Fibroblast of mammary gland (primary cell): ENCODE measurements at regions not wholly inside any gene's neighbourhood (a gene's known extent, or its start where the extent isn't known, plus 50 kb on each side); places are given as distances from the start of the nearest gene placed in this dataset.

Experiments
- DNase-seq: peaks from one replicate; pipeline ENCODE4 v3.0.0-alpha.2; 2010; ENCODE audit warnings: low read depth
- H3K4me3 ChIP-seq: 2 replicates; pipeline ENCODE4 v1.5.1; 2011; ENCODE audit warnings: low read depth, mild to moderate bottlenecking, low read length, moderate library complexity; ENCODE audit not compliant: control insufficient read depth
- TF ChIP-seq, protein P1 (sequence below): conservative IDR thresholded peaks from 2 replicates; pipeline ENCODE4 v1.5.1; 2011; ENCODE audit warnings: low read depth, low read length, inconsistent platforms; ENCODE audit not compliant: control insufficient read depth, insufficient read depth

DNA sequence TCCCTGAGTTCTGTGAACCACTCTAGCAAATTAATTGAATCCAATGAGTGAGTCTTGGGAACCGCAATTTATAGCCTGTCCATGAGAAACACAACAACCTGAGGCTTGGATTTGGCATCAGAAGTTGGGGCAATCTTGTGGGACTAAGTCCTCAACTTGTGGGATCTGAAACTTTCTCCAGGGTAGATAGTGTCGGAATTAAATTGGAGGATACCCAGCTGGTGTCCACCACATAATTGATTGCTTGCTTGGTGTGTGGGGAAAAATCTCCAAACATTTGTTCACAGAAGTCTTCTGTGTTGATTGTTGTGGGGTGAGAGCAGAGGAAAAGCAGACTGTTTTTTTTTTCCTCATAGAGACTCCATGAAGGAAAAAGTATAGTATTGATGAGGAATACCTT, 320.6 kb upstream of the MEF2C start:
- no peak for DNase-seq
- no peak overlapping the region for H3K4me3 ChIP-seq
- TF ChIP-seq, protein P1, sequence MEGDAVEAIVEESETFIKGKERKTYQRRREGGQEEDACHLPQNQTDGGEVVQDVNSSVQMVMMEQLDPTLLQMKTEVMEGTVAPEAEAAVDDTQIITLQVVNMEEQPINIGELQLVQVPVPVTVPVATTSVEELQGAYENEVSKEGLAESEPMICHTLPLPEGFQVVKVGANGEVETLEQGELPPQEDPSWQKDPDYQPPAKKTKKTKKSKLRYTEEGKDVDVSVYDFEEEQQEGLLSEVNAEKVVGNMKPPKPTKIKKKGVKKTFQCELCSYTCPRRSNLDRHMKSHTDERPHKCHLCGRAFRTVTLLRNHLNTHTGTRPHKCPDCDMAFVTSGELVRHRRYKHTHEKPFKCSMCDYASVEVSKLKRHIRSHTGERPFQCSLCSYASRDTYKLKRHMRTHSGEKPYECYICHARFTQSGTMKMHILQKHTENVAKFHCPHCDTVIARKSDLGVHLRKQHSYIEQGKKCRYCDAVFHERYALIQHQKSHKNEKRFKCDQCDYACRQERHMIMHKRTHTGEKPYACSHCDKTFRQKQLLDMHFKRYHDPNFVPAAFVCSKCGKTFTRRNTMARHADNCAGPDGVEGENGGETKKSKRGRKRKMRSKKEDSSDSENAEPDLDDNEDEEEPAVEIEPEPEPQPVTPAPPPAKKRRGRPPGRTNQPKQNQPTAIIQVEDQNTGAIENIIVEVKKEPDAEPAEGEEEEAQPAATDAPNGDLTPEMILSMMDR, result no peak

DNA sequence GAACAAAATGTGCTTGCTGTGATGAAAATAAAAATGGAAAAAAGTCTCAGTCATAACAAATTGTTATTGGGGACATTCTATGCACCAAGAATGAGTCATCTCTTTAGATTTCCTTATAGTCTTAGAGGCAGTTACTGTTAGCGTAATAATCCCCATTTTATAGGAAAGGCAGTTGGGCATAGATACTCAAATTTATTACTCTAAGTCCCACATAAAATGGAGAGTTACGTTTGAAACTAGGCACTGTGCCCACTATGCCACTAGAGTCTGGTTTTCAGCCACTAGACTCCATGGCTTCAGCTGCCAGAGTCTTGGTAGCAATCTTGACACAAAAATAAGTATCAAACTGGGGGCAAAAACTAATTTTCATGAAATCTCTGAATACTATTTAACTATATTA, 317.9 kb upstream of the MEF2C start:
- no peak overlapping the region for H3K4me3 ChIP-seq
- TF ChIP-seq, protein P1, result no peak
- DNase-seq, result no peak

DNA sequence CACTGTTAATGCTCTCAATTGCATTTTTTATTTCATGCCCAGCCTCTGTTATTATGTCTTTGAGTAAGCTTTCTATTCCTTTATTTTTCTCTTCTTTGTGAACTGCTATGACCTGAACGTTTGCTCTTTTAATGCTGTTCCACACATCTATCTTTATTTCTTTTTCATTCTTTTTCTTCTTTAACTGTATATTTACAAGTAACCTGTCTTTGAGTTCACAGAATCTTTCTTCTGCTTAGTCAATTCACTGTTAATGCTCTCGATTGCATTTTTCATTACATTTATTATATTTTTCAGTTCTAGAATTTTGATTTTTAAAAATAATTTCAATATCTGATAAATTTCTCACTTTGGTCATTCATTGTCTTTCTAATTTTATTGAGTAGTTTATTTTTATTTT, 316.3 kb upstream of the MEF2C start:
- no peak for DNase-seq
- TF ChIP-seq, protein P1, result no peak
- H3K4me3 ChIP-seq, result no peak overlapping the region

DNA sequence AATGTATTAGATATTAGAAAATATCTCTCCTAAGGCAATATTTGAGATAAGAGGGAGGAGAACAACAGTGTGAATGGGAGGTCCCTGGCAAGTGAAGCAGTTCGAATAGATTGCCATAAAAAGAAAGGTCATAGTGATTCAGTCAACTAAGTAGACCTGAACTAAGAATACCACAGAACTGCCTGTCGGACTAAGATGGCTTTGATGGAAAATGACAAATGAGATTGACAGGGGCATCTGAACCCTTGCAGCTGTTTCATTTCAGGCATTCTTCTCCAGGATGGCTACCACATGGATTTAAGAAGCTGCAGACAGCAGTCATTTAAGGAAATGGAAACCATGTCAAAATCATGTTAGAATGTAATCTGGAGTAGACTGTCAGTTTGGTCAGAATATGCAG, 308.4 kb upstream of the MEF2C start:
- H3K4me3 ChIP-seq, result no peak overlapping the region
- TF ChIP-seq, protein P1, result no peak
- no peak for DNase-seq

DNA sequence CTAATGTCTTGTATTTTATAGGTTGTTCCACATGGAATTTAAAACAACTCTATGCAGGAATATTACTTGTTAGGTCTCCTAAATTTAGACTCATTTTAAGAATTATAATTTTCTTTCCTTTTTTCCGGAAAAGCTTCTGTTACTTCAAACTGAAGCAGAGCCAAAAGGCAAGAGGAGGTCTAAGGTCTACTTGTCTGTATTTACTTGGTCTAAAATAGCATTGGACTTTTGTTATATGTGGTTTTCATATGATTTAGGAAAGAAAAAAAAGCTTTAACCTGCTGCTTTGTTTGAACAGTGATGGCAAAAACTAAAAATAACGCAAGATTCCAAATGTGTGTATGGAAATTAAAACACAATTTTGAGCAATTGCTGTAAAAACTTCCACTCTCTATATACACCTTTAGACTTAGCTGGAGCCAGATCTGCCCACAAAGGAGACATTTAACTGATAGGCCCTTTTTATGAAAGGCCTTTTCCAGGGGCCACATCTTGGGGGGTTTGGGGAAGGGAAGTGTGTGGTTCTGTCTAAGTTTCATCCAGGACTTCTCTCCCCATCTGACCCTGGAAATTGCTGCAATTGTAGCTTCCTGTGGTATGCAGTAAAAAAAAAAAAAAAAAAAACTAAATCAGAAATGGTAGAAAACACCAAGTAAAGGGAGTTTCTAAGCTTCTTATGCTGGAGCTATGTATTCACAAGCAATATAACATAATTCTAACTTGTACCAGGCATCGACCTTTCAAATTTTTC, 307.7 kb upstream of the MEF2C start:
- no peak overlapping the region for H3K4me3 ChIP-seq
- TF ChIP-seq, protein P1, result no peak
- no peak for DNase-seq

DNA sequence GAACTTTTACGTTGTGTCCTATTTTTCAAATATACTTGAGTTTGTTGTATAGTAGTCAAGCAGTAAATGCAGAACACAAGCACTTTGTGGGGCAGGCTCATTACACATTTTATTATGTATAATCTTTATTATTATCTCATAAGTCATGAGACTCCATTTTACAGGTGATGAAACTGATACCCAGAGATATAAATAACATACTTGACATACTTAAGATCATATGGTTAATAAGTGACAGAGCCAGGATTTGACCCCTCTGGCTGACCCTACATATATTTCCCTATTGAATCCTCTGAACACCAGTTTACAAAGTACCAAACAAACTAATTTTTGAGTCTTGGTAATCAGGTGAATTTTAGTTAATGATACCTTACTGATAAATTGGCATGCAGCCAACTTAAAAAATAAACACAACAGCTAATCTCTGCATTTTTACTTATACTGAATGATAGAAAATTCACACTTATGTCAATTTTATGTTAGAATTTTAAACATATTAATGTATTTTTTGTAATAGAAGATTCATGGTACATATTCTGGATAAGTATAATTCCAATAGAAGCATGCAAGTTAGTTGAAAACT, 305.0 kb upstream of the MEF2C start:
- no peak overlapping the region for H3K4me3 ChIP-seq
- no peak for DNase-seq
- TF ChIP-seq, protein P1, result no peak
